ENCODE measurements at regions not wholly inside any gene's neighbourhood (a gene's known extent, or its start where the extent isn't known, plus 50 kb on each side); places are given as distances from the start of the nearest gene placed in this dataset.

DNA sequence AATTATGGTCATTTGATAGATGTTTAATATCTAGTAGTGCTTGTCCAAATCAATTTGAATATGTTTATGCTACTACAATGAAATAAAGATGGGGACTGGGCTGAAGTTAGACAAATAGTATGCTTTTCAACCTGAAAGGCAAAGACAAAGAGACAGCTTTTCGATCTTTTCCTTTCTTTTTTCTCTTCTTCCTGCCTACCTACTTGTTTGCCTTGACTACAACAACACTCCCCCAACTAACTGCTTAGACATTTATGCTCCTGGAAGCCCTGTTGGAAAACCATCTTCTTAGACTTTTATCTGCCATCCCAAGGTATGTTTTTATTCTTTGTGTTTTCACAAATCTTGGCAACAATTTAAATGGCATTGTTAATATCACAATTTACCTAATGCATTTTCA, 374.4 kb upstream of the DDI1 start:
- ATAC-seq: no peak
- TF ChIP-seq SNAI2 (CRISPR knock-in tag; IDR thresholded peaks at IDR 0.05): no peak
- TF ChIP-seq, protein P1, sequence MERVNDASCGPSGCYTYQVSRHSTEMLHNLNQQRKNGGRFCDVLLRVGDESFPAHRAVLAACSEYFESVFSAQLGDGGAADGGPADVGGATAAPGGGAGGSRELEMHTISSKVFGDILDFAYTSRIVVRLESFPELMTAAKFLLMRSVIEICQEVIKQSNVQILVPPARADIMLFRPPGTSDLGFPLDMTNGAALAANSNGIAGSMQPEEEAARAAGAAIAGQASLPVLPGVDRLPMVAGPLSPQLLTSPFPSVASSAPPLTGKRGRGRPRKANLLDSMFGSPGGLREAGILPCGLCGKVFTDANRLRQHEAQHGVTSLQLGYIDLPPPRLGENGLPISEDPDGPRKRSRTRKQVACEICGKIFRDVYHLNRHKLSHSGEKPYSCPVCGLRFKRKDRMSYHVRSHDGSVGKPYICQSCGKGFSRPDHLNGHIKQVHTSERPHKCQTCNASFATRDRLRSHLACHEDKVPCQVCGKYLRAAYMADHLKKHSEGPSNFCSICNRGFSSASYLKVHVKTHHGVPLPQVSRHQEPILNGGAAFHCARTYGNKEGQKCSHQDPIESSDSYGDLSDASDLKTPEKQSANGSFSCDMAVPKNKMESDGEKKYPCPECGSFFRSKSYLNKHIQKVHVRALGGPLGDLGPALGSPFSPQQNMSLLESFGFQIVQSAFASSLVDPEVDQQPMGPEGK (CRISPR knock-in tag; IDR thresholded peaks at IDR 0.05; ENCODE audit: borderline replicate concordance): no peak

DNA sequence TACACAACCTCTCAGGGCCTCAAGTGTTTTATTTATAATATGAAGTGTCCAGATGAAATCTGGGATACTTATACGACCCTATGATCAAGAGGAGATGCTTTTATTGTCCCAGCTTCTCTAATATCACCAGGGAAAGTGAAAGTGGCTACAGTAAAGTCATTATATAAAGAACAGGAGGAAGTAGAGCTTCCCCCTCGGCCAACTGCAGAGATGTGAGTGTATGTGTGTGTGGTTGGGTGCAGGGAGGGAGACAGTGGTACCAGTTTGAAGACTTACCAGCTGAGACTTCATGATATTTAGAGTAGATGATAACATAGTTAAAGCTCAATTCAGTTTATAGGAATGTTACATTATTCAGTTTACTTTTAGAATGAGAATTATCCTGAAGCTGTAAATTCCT, 373.6 kb upstream of the DDI1 start:
- TF ChIP-seq ZNF8 (CRISPR knock-in tag; IDR thresholded peaks at IDR 0.05) (no peak), TCF4 (CRISPR knock-in tag; IDR thresholded peaks at IDR 0.05; ENCODE audit: borderline replicate concordance) (no peak), ESRRG (CRISPR knock-in tag; IDR thresholded peaks at IDR 0.05) (no peak), ISL1 (CRISPR knock-in tag; IDR thresholded peaks at IDR 0.05) (no peak), ZFP30 (CRISPR knock-in tag; IDR thresholded peaks at IDR 0.05) (no peak), ZNF70 (CRISPR knock-in tag; IDR thresholded peaks at IDR 0.05) (no peak), SNAI2 (CRISPR knock-in tag; IDR thresholded peaks at IDR 0.05) (no peak), ZNF565 (CRISPR knock-in tag; conservative IDR thresholded peaks at IDR 0.05; ENCODE audit: low read depth) (no peak), OSR1 (CRISPR knock-in tag; IDR thresholded peaks at IDR 0.05) (no peak)
- TF ChIP-seq, protein P1 (CRISPR knock-in tag; IDR thresholded peaks at IDR 0.05; ENCODE audit: borderline replicate concordance): no peak
- TF ChIP-seq, protein P2, sequence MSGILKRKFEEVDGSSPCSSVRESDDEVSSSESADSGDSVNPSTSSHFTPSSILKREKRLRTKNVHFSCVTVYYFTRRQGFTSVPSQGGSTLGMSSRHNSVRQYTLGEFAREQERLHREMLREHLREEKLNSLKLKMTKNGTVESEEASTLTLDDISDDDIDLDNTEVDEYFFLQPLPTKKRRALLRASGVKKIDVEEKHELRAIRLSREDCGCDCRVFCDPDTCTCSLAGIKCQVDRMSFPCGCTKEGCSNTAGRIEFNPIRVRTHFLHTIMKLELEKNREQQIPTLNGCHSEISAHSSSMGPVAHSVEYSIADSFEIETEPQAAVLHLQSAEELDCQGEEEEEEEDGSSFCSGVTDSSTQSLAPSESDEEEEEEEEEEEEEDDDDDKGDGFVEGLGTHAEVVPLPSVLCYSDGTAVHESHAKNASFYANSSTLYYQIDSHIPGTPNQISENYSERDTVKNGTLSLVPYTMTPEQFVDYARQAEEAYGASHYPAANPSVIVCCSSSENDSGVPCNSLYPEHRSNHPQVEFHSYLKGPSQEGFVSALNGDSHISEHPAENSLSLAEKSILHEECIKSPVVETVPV (CRISPR knock-in tag; IDR thresholded peaks at IDR 0.05): no peak

DNA sequence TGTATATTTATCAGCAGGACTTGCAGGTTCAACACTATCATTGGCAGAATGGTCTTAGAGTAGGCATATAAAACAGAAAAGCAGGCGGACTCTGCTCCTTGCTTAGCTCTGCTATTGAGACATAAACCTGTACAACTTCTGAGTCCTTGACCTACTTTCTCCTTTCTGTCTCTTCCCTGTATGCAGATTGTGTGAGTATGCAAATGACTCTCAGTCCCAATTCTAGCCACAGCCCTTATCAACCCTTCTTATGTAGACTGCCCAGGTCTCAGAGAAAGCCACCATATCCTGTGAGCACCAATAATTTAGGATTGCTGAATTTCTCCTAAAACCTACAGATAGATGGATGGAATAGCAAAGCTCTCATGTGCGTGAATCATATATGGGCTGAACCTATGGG, 367.6 kb upstream of the DDI1 start:
- ATAC-seq: no peak
- TF ChIP-seq PPARA (CRISPR knock-in tag; IDR thresholded peaks at IDR 0.05; ENCODE audit: borderline replicate concordance) (no peak), ZNF8 (CRISPR knock-in tag; IDR thresholded peaks at IDR 0.05) (no peak), TOX (CRISPR knock-in tag; IDR thresholded peaks at IDR 0.05; ENCODE audit: borderline replicate concordance) (no peak), SNAI2 (CRISPR knock-in tag; IDR thresholded peaks at IDR 0.05) (no peak), TCF4 (CRISPR knock-in tag; IDR thresholded peaks at IDR 0.05; ENCODE audit: borderline replicate concordance) (no peak)
- TF ChIP-seq, protein P3, sequence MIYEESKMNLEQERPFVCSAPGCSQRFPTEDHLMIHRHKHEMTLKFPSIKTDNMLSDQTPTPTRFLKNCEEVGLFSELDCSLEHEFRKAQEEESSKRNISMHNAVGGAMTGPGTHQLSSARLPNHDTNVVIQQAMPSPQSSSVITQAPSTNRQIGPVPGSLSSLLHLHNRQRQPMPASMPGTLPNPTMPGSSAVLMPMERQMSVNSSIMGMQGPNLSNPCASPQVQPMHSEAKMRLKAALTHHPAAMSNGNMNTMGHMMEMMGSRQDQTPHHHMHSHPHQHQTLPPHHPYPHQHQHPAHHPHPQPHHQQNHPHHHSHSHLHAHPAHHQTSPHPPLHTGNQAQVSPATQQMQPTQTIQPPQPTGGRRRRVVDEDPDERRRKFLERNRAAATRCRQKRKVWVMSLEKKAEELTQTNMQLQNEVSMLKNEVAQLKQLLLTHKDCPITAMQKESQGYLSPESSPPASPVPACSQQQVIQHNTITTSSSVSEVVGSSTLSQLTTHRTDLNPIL (CRISPR knock-in tag; IDR thresholded peaks at IDR 0.05; ENCODE audit: low read depth): no peak

More for the DNA sequence above, 373.6 kb upstream of the DDI1 start:
- ATAC-seq: no peak

DNA sequence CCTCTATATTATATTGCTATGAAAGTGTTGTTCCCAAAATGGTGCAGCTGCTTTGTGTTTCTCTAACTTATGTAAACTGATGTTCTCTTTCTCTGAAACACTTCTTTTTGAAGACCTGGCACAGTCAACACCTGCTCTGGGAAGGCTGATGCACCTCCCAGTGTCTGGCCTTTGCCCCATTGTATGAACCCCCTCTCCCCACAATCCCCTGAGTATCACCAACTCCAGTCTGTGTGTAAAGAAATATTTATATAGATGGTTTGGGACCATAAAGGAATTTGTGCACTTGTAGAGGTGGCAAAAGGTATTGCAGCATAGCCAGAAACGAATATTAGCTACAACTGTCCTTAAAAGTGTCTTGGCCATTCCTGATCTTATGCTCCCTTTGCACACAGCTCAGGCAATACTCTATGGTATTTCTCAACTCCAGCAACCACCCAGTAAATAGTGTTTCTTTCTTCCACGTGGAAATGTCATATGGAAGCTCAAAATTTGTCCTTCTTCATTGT, 365.2 kb upstream of the DDI1 start:
- TF ChIP-seq, protein P3 (CRISPR knock-in tag; IDR thresholded peaks at IDR 0.05; ENCODE audit: low read depth): no peak
- TF ChIP-seq TOX (CRISPR knock-in tag; IDR thresholded peaks at IDR 0.05; ENCODE audit: borderline replicate concordance) (no peak), ZC3H10 (CRISPR knock-in tag; IDR thresholded peaks at IDR 0.05) (no peak), BACH2 (CRISPR knock-in tag; IDR thresholded peaks at IDR 0.05; ENCODE audit: borderline replicate concordance) (no peak), ZFP3 (CRISPR knock-in tag; IDR thresholded peaks at IDR 0.05) (no peak), OSR1 (CRISPR knock-in tag; IDR thresholded peaks at IDR 0.05) (no peak), TCF4 (CRISPR knock-in tag; IDR thresholded peaks at IDR 0.05; ENCODE audit: borderline replicate concordance) (no peak)
- ATAC-seq: no peak

DNA sequence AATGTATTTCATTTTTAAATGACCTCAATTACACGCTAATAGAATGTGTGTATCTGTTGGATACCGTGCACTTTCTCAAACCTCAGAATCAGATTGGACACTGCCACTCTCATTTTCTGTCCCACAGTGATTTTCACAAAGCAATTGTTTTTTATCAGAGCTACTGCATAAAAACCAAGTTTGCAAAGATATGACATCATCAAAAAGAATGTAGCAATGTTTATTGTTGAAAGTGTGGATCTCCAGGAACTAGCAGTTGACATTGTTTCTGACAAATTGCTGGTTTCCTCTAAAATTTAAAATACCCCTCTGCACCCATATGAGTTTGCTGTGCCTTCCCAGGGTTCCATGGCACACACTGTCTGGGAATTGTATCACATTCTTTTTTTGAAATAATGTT, 362.7 kb upstream of the DDI1 start:
- TF ChIP-seq SNAI2 (CRISPR knock-in tag; IDR thresholded peaks at IDR 0.05) (no peak), ISL1 (CRISPR knock-in tag; IDR thresholded peaks at IDR 0.05) (no peak), ZFP30 (CRISPR knock-in tag; IDR thresholded peaks at IDR 0.05) (no peak)
- no peak for ATAC-seq
